ENCODE measurements at regions not wholly inside any gene's neighbourhood (a gene's known extent, or its start where the extent isn't known, plus 50 kb on each side); places are given as distances from the start of the nearest gene placed in this dataset.
A peak's percentile ranks its signal among the peaks of the same experiment; 100 is the strongest.

- TF ChIP-seq CTCF (conservative IDR thresholded peaks at IDR 0.05 in 1 of 2, IDR thresholded peaks at IDR 0.05 in 1 of 2; ENCODE audit: low read depth in 1 of 2, low read length in 2 of 2) (no peak), EZH2 (IDR thresholded peaks at IDR 0.05; ENCODE audit: low read length, missing control alignments) (no peak)
- no peaks in the 10 kb centered on the region for H3K36me3 ChIP-seq (ENCODE audit: control insufficient read depth, insufficient read depth, low read length)
- peaks cover 5% of the 10 kb centered on the region for H3K4me1 ChIP-seq (ENCODE audit: control insufficient read depth, extremely low read depth, insufficient read depth, low read length)
- no peak overlapping the region for H3K4me2 ChIP-seq (ENCODE audit: extremely low read depth, insufficient read depth, low read length)
- H3K27me3 ChIP-seq (ENCODE audit: control insufficient read depth, insufficient read depth, low read length), result no peaks in the 10 kb centered on the region
- DNase-seq (ENCODE audit: low read depth in 2 of 2), result no peak
- no peaks in the 10 kb centered on the region for H4K20me1 ChIP-seq (ENCODE audit: control insufficient read depth, extremely low read depth, insufficient read depth, low read length)
- no peak overlapping the region for H3K27ac ChIP-seq (ENCODE audit: insufficient read depth, low read length)
- no peaks in the 10 kb centered on the region for H3K79me2 ChIP-seq (ENCODE audit: control insufficient read depth, insufficient read depth, low read length)
- no peak overlapping the region for H3K4me3 ChIP-seq (replicated peaks in 1 of 4; ENCODE audit: control extremely low read depth in 1 of 4, insufficient read depth in 1 of 4, low read depth in 3 of 4, low read length in 4 of 4)
- no peak overlapping the region for H2AFZ ChIP-seq (ENCODE audit: low read length)
- no peak overlapping the region for H3K9ac ChIP-seq (ENCODE audit: insufficient read depth, low read length)
- H3K9me3 ChIP-seq (ENCODE audit: control insufficient read depth, insufficient read depth, low read depth, low read length), result no peaks in the 10 kb centered on the region
These were observed 51.8 kb upstream of the TSPAN2 start for GRCh38 chr1:115141145-115141454.

- Histone ChIP-seq H3K27ac (ENCODE audit: insufficient read depth, low read length) (no peak overlapping the region), H3K9ac (ENCODE audit: insufficient read depth, low read length) (no peak overlapping the region), H3K4me3 (replicated peaks in 1 of 4; ENCODE audit: control extremely low read depth in 1 of 4, insufficient read depth in 1 of 4, low read depth in 3 of 4, low read length in 4 of 4) (no peak overlapping the region), H3K4me2 (ENCODE audit: extremely low read depth, insufficient read depth, low read length) (no peak overlapping the region), H3K36me3 (ENCODE audit: control insufficient read depth, insufficient read depth, low read length) (no peaks in the 10 kb centered on the region), H3K4me1 (ENCODE audit: control insufficient read depth, extremely low read depth, insufficient read depth, low read length) (peaks cover 5% of the 10 kb centered on the region), H3K79me2 (ENCODE audit: control insufficient read depth, insufficient read depth, low read length) (no peaks in the 10 kb centered on the region), H3K9me3 (ENCODE audit: control insufficient read depth, insufficient read depth, low read depth, low read length) (no peaks in the 10 kb centered on the region), H2AFZ (ENCODE audit: low read length) (no peak overlapping the region), H4K20me1 (ENCODE audit: control insufficient read depth, extremely low read depth, insufficient read depth, low read length) (no peaks in the 10 kb centered on the region), H3K27me3 (ENCODE audit: control insufficient read depth, insufficient read depth, low read length) (no peaks in the 10 kb centered on the region)
- TF ChIP-seq EZH2 (IDR thresholded peaks at IDR 0.05; ENCODE audit: low read length, missing control alignments) (no peak), CTCF (conservative IDR thresholded peaks at IDR 0.05 in 1 of 2, IDR thresholded peaks at IDR 0.05 in 1 of 2; ENCODE audit: low read depth in 1 of 2, low read length in 2 of 2) (no peak)
- no peak for DNase-seq (ENCODE audit: low read depth in 2 of 2)
These were observed 51.3 kb upstream of the TSPAN2 start for GRCh38 chr1:115140442-115141144.

GRCh38 chr1:115139381-115139780, 50.1 kb upstream of the TSPAN2 start:
- no peaks in the 10 kb centered on the region for H3K27me3 ChIP-seq (ENCODE audit: control insufficient read depth, insufficient read depth, low read length)
- H3K79me2 ChIP-seq (ENCODE audit: control insufficient read depth, insufficient read depth, low read length), result no peaks in the 10 kb centered on the region
- no peak overlapping the region for H3K9ac ChIP-seq (ENCODE audit: insufficient read depth, low read length)
- peaks cover 12% of the 10 kb centered on the region for H3K4me1 ChIP-seq (ENCODE audit: control insufficient read depth, extremely low read depth, insufficient read depth, low read length)
- H3K4me2 ChIP-seq (ENCODE audit: extremely low read depth, insufficient read depth, low read length), result no peak overlapping the region
- peak overlapping the region; percentile 64 for H2AFZ ChIP-seq (ENCODE audit: low read length)
- no peaks in the 10 kb centered on the region for H3K36me3 ChIP-seq (ENCODE audit: control insufficient read depth, insufficient read depth, low read length)
- H3K27ac ChIP-seq (ENCODE audit: insufficient read depth, low read length), result peak overlapping the region; percentile 37
- no peaks in the 10 kb centered on the region for H3K9me3 ChIP-seq (ENCODE audit: control insufficient read depth, insufficient read depth, low read depth, low read length)
- TF ChIP-seq EZH2 (IDR thresholded peaks at IDR 0.05; ENCODE audit: low read length, missing control alignments) (no peak), CTCF (conservative IDR thresholded peaks at IDR 0.05 in 1 of 2, IDR thresholded peaks at IDR 0.05 in 1 of 2; ENCODE audit: low read depth in 1 of 2, low read length in 2 of 2) (no peak)
- H4K20me1 ChIP-seq (ENCODE audit: control insufficient read depth, extremely low read depth, insufficient read depth, low read length), result no peaks in the 10 kb centered on the region
- H3K4me3 ChIP-seq (replicated peaks in 1 of 4; ENCODE audit: control extremely low read depth in 1 of 4, insufficient read depth in 1 of 4, low read depth in 3 of 4, low read length in 4 of 4), result no peak overlapping the region
- DNase-seq (ENCODE audit: low read depth in 2 of 2), result no peak

Measured in fibroblast of lung (primary cell).